ENCODE measurements at regions not wholly inside any gene's neighbourhood (a gene's known extent, or its start where the extent isn't known, plus 50 kb on each side); places are given as distances from the start of the nearest gene placed in this dataset.

- H3K9me3 ChIP-seq = no peaks in the 10 kb centered on the region
- intact Hi-C loops (cut with DNase I) = no loop called here
- no peaks in the 10 kb centered on the region for H3K4me1 ChIP-seq
- TF ChIP-seq, protein P1, sequence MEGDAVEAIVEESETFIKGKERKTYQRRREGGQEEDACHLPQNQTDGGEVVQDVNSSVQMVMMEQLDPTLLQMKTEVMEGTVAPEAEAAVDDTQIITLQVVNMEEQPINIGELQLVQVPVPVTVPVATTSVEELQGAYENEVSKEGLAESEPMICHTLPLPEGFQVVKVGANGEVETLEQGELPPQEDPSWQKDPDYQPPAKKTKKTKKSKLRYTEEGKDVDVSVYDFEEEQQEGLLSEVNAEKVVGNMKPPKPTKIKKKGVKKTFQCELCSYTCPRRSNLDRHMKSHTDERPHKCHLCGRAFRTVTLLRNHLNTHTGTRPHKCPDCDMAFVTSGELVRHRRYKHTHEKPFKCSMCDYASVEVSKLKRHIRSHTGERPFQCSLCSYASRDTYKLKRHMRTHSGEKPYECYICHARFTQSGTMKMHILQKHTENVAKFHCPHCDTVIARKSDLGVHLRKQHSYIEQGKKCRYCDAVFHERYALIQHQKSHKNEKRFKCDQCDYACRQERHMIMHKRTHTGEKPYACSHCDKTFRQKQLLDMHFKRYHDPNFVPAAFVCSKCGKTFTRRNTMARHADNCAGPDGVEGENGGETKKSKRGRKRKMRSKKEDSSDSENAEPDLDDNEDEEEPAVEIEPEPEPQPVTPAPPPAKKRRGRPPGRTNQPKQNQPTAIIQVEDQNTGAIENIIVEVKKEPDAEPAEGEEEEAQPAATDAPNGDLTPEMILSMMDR (IDR thresholded peaks at IDR 0.05) = no peak
- H3K36me3 ChIP-seq = no peaks in the 10 kb centered on the region
- DNase-seq (no peak), ATAC-seq (no peak)
- no peak overlapping the region for H3K27ac ChIP-seq
- no peaks in the 10 kb centered on the region for H3K27me3 ChIP-seq
- H3K4me3 ChIP-seq = no peak overlapping the region
Measured at GRCh38 chr14:94960285-94961001, 190.5 kb upstream of the GSC start.

DNA sequence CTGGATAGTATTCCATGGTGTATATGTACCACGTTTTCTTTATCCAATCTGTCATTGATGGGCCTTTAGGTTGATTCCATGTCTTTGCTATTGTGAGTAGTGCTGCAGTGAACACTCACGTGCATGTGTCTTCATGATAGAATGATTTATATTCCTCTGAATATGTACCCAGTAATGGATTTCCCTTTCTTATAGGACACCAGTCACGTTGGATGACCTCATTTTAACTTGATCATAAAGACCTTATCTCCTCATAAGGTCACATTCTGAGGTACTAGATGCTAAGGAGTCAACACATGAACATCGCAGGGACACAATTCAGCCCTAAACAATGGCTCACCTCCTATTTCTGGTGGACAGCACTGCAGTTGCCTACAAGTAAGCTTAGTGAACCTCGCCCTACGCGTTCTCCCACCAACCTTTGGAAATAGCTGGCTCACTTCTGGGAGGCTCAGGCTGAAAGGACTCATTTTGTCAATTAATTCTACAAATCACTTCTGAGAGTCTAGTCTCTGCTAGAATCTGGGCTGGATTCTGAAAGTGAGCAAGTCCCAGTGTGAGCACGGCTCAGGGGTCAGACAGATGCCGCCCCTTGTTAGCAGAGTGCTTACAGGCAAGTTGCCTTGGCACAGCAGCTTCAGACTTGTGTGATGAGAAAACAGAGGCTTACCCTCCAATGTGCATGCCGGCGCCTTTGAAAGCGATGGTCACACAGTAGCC, 183.8 kb upstream of the GSC start:
- Histone ChIP-seq H3K36me3 (no peaks in the 10 kb centered on the region), H3K27me3 (no peaks in the 10 kb centered on the region), H3K4me1 (no peaks in the 10 kb centered on the region), H3K27ac (no peak overlapping the region), H3K4me3 (no peak overlapping the region), H3K9me3 (no peaks in the 10 kb centered on the region)
- intact Hi-C loops (cut with DNase I) = no loop called here
- ATAC-seq = no peak
- no peak for DNase-seq
- TF ChIP-seq, protein P1 (IDR thresholded peaks at IDR 0.05) = no peak

GRCh38 chr14:94952097-94952496, 182.2 kb upstream of the GSC start:
- DNase-seq = no peak
- no peaks in the 10 kb centered on the region for H3K9me3 ChIP-seq
- H3K36me3 ChIP-seq = no peaks in the 10 kb centered on the region
- ATAC-seq = no peak
- TF ChIP-seq, protein P1 (IDR thresholded peaks at IDR 0.05) = no peak
- no peak overlapping the region for H3K27ac ChIP-seq
- H3K4me1 ChIP-seq = no peaks in the 10 kb centered on the region
- intact Hi-C loops (cut with DNase I) = no loop called here
- H3K27me3 ChIP-seq = no peaks in the 10 kb centered on the region
- no peak overlapping the region for H3K4me3 ChIP-seq

GRCh38 chr14:94946244-94946643, 176.3 kb upstream of the GSC start:
- TF ChIP-seq, protein P1 (IDR thresholded peaks at IDR 0.05) = no peak
- no peak overlapping the region for H3K4me3 ChIP-seq
- no peaks in the 10 kb centered on the region for H3K27me3 ChIP-seq
- H3K27ac ChIP-seq = no peak overlapping the region
- DNase-seq = no peak
- intact Hi-C loops (cut with DNase I) = no loop called here
- H3K36me3 ChIP-seq = no peaks in the 10 kb centered on the region
- no peaks in the 10 kb centered on the region for H3K9me3 ChIP-seq
- H3K4me1 ChIP-seq = no peaks in the 10 kb centered on the region
- ATAC-seq = no peak

DNA sequence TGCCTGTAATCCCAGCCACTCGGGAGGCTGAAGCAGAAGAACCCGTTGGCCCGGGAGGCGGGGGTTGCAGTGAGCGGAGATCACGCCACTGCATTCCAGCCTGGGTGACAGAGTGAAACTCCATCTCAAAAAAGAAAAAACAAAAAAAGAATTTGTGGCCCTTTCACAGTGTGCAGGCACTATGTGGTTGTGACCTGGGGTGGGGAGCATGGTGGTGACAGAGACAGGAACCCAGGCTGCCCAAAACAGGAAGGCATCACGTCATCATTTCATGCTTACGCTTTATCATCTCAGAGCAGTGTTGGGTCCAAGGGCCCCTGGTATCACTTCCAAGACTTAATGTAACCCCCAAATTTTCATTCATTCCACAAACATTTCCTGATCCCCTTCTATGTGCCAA, 175.7 kb upstream of the GSC start:
- no peak for DNase-seq
- H3K9me3 ChIP-seq = no peaks in the 10 kb centered on the region
- intact Hi-C loops (cut with DNase I) = no loop called here
- H3K4me3 ChIP-seq = no peak overlapping the region
- no peaks in the 10 kb centered on the region for H3K27me3 ChIP-seq
- H3K4me1 ChIP-seq = no peaks in the 10 kb centered on the region
- ATAC-seq = no peak
- H3K36me3 ChIP-seq = no peaks in the 10 kb centered on the region
- TF ChIP-seq, protein P1 (IDR thresholded peaks at IDR 0.05) = no peak
- no peak overlapping the region for H3K27ac ChIP-seq
